B cell (primary cell): ENCODE measurements at regions not wholly inside any gene's neighbourhood (a gene's known extent, or its start where the extent isn't known, plus 50 kb on each side); places are given as distances from the start of the nearest gene placed in this dataset.

Experiments
- ATAC-seq: fragments of 200-7000 bp; cut with Tn5 transposase; one replicate; pipeline ENCODE4 v1.10.0; 2021; ENCODE audit warnings: low read depth, mild to moderate bottlenecking, moderate number of reproducible peaks, moderate library complexity
- CTCF ChIA-PET: fragments of 350-600 bp; sonication (Branson Sonifier 250); formaldehyde crosslinking; loops from one replicate; lab custom pipeline; 2021; ENCODE audit warnings: antibody characterized with exemption, inconsistent platforms; lab: Charles Lee
- POLR2A ChIA-PET: fragments of 350-600 bp; sonication (Branson Sonifier 250); formaldehyde crosslinking; loops from one replicate; lab custom pipeline; 2021; ENCODE audit warnings: antibody characterized with exemption; lab: Charles Lee
- DNase-seq: peaks from one replicate; pipeline ENCODE4 v3.0.0; 2013
- H2AFZ ChIP-seq: 2 replicates; pipeline ENCODE4 v1.6.1; 2012; ENCODE audit warnings: mild to moderate bottlenecking, low read depth, low read length; ENCODE audit not compliant: insufficient read depth, poor library complexity, severe bottlenecking
- H3K27ac ChIP-seq, 2 donors: 1 replicate in 1 of 2; 2 replicates in 1 of 2; pipeline ENCODE4 v1.5.1; 2012 to 2013; ENCODE audit warnings: low read length in 2 of 2, mild to moderate bottlenecking in 2 of 2, moderate library complexity in 1 of 2
- H3K27me3 ChIP-seq, 4 experiments: fragments of 200-600 bp in 1 of 4; sonication (generic) in 1 of 4; replicated peaks in 1 of 4; 1 replicate in 2 of 4; 2 replicates in 2 of 4; pipeline versions ENCODE4 v1.6.1 to v1.7.0; 2013 to 2016; ENCODE audit warnings: low read length in 3 of 4, mild to moderate bottlenecking in 2 of 4, mixed read lengths in 1 of 4, moderate library complexity in 1 of 4; ENCODE audit not compliant: insufficient read depth in 4 of 4, control insufficient read depth in 3 of 4; ENCODE audit errors: control extremely low read depth in 1 of 4
- H3K36me3 ChIP-seq, 2 experiments: replicated peaks in 1 of 2; 1 replicate in 1 of 2; 2 replicates in 1 of 2; pipeline versions ENCODE4 v1.6.1 to v1.7.1; 2013; ENCODE audit warnings: low read length in 1 of 2; ENCODE audit not compliant: insufficient read depth in 2 of 2, control insufficient read depth in 1 of 2; ENCODE audit errors: control extremely low read depth in 1 of 2, extremely low read depth in 1 of 2
- H3K4me1 ChIP-seq, 2 donors: fragments of 200-600 bp in 1 of 2; sonication (generic) in 1 of 2; 1 replicate in 1 of 2; 2 replicates in 1 of 2; pipeline versions ENCODE4 v1.5.1 to v1.6.1; 2013 to 2017; ENCODE audit warnings: low read length in 2 of 2; ENCODE audit not compliant: control insufficient read depth in 2 of 2, insufficient read depth in 2 of 2
- H3K4me2 ChIP-seq: replicated peaks from 2 replicates; pipeline ENCODE3; 2012; ENCODE audit warnings: mild to moderate bottlenecking, low read depth, low read length; ENCODE audit not compliant: poor library complexity, severe bottlenecking
- H3K4me3 ChIP-seq, 5 experiments: fragments of 200-600 bp in 1 of 5; sonication (generic) in 1 of 5; 1 replicate in 3 of 5; 2 replicates in 2 of 5; pipeline versions ENCODE4 v1.5.1 to v1.7.0; 2011 to 2016; ENCODE audit warnings: low read length in 4 of 5, mild to moderate bottlenecking in 4 of 5, low read depth in 2 of 5, control low read depth in 1 of 5, moderate library complexity in 1 of 5; ENCODE audit not compliant: insufficient read depth in 1 of 5; ENCODE audit errors: control extremely low read depth in 1 of 5, extremely low read depth in 1 of 5
- H3K79me2 ChIP-seq: fragments of 200-600 bp; sonication (generic); one replicate; pipeline ENCODE4 v1.6.0; 2016; ENCODE audit warnings: low read length; ENCODE audit not compliant: control insufficient read depth, insufficient read depth
- H3K9ac ChIP-seq: fragments of 200-600 bp; sonication (generic); 2 replicates; pipeline ENCODE4 v1.6.1; 2017; ENCODE audit warnings: mild to moderate bottlenecking, low read length, moderate library complexity
- H3K9me3 ChIP-seq, 3 donors: one replicate each; pipeline versions ENCODE4 v1.6.1 to v1.7.1; 2013; ENCODE audit warnings: low read length in 2 of 3; ENCODE audit not compliant: control insufficient read depth in 2 of 3, insufficient read depth in 1 of 3; ENCODE audit errors: control extremely low read depth in 1 of 3
- H4K20me1 ChIP-seq: 2 replicates; pipeline ENCODE4 v1.6.0; 2012; ENCODE audit warnings: mild to moderate bottlenecking, low read length; ENCODE audit not compliant: insufficient read depth, control insufficient read depth, poor library complexity, severe bottlenecking
- H3K27ac Mint-ChIP-seq: one replicate; pipeline ENCODE4 v1.8.0; 2021; ENCODE audit warnings: mixed read lengths
- H3K27me3 Mint-ChIP-seq: one replicate; pipeline ENCODE4 v1.8.0; 2021; ENCODE audit warnings: mixed read lengths
- H3K4me1 Mint-ChIP-seq: one replicate; pipeline ENCODE4 v1.8.0; 2021; ENCODE audit warnings: mixed read lengths
- H3K4me3 Mint-ChIP-seq: one replicate; pipeline ENCODE4 v1.8.0; 2021; ENCODE audit warnings: mixed read lengths
- H3K9me3 Mint-ChIP-seq: one replicate; pipeline ENCODE4 v1.8.0; 2022; ENCODE audit warnings: mixed read lengths; ENCODE audit not compliant: insufficient read depth
- EZH2 ChIP-seq: IDR thresholded peaks from 2 replicates; pipeline ENCODE4 v1.6.1; 2012; ENCODE audit warnings: borderline replicate concordance, low read depth, mild to moderate bottlenecking, moderate library complexity, low read length; ENCODE audit not compliant: insufficient read depth, poor library complexity, severe bottlenecking
- WGBS: methylation state at CpG from one replicate; pipeline ENCODE4 v1.1.5; 2013; ENCODE audit warnings: missing lambda C conversion rate; ENCODE audit not compliant: insufficient coverage; 5-methylcytosine and 5-hydroxymethylcytosine counted together
- intact Hi-C: fragments of 100-400 bp; cut with micrococcal nuclease; formaldehyde crosslinking; loops from one replicate; pipeline ENCODE4 v1.10.0; 2022
- TF ChIP-seq, protein P1 (sequence below): fragments of 200-600 bp; IDR thresholded peaks from one replicate; pipeline ENCODE4 v1.8.0; 2022; ENCODE audit warnings: antibody characterized with exemption, mild to moderate bottlenecking

- ChIA-PET CTCF (no interaction called here), POLR2A (no interaction called here)
- peaks cover 0 to 3% (median 0%) of the 10 kb centered on the region in 3 donors for H3K9me3 ChIP-seq
- H3K4me1 Mint-ChIP-seq = no peaks in the 10 kb centered on the region
- H2AFZ ChIP-seq = no peak overlapping the region
- DNase-seq = no peak
- no peak for ATAC-seq
- H4K20me1 ChIP-seq = no peaks in the 10 kb centered on the region
- no CpG with 5 or more reads among the region's 8 CpGs for WGBS
- TF ChIP-seq EZH2 = no peak
- TF ChIP-seq, protein P1, sequence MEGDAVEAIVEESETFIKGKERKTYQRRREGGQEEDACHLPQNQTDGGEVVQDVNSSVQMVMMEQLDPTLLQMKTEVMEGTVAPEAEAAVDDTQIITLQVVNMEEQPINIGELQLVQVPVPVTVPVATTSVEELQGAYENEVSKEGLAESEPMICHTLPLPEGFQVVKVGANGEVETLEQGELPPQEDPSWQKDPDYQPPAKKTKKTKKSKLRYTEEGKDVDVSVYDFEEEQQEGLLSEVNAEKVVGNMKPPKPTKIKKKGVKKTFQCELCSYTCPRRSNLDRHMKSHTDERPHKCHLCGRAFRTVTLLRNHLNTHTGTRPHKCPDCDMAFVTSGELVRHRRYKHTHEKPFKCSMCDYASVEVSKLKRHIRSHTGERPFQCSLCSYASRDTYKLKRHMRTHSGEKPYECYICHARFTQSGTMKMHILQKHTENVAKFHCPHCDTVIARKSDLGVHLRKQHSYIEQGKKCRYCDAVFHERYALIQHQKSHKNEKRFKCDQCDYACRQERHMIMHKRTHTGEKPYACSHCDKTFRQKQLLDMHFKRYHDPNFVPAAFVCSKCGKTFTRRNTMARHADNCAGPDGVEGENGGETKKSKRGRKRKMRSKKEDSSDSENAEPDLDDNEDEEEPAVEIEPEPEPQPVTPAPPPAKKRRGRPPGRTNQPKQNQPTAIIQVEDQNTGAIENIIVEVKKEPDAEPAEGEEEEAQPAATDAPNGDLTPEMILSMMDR = no peak
- H3K4me2 ChIP-seq = no peak overlapping the region
- H3K4me3 Mint-ChIP-seq = no peak overlapping the region
- H3K27ac Mint-ChIP-seq = no peak overlapping the region
- H3K27me3 ChIP-seq = no peaks in the 10 kb centered on the region
- intact Hi-C loops = no loop called here
- H3K4me3 ChIP-seq = no peak overlapping the region
- no peaks in the 10 kb centered on the region for H3K36me3 ChIP-seq
- H3K27me3 Mint-ChIP-seq = peaks cover 4% of the 10 kb centered on the region
- no peaks in the 10 kb centered on the region for H3K79me2 ChIP-seq
- no peak overlapping the region for H3K27ac ChIP-seq
- H3K9ac ChIP-seq = no peak overlapping the region
- peaks cover 3% of the 10 kb centered on the region for H3K9me3 Mint-ChIP-seq
- no peaks in the 10 kb centered on the region for H3K4me1 ChIP-seq
These were observed 108.8 kb downstream of the NXPE2 start for GRCh38 chr11:114787126-114787525.

GRCh38 chr11:114790910-114791309 is 112.6 kb downstream of the NXPE2 start:
- peaks cover 0 to 3% (median 0%) of the 10 kb centered on the region in 3 donors for H3K9me3 ChIP-seq
- no CpG with 5 or more reads among the region's 3 CpGs for WGBS
- no peaks in the 10 kb centered on the region for H3K36me3 ChIP-seq
- no peak overlapping the region for H3K27ac Mint-ChIP-seq
- H3K4me3 Mint-ChIP-seq = no peak overlapping the region
- H3K9ac ChIP-seq = no peak overlapping the region
- H3K4me1 Mint-ChIP-seq = no peaks in the 10 kb centered on the region
- no peak for TF ChIP-seq EZH2
- TF ChIP-seq, protein P1 = no peak
- intact Hi-C loops = no loop called here
- H3K27ac ChIP-seq = no peak overlapping the region
- no peak overlapping the region for H3K4me2 ChIP-seq
- H4K20me1 ChIP-seq = no peaks in the 10 kb centered on the region
- ATAC-seq = no peak
- no peak overlapping the region for H2AFZ ChIP-seq
- no peaks in the 10 kb centered on the region for H3K79me2 ChIP-seq
- DNase-seq = no peak
- ChIA-PET CTCF (no interaction called here), POLR2A (no interaction called here)
- peaks cover 3% of the 10 kb centered on the region for H3K9me3 Mint-ChIP-seq
- peaks cover 0 to 2% (median 0%) of the 10 kb centered on the region in 4 experiments for H3K27me3 ChIP-seq
- peaks cover 12% of the 10 kb centered on the region for H3K27me3 Mint-ChIP-seq
- no peak overlapping the region for H3K4me3 ChIP-seq
- H3K4me1 ChIP-seq = no peaks in the 10 kb centered on the region
